ENCODE measurements at regions not wholly inside any gene's neighbourhood (a gene's known extent, or its start where the extent isn't known, plus 50 kb on each side); places are given as distances from the start of the nearest gene placed in this dataset.

DNA sequence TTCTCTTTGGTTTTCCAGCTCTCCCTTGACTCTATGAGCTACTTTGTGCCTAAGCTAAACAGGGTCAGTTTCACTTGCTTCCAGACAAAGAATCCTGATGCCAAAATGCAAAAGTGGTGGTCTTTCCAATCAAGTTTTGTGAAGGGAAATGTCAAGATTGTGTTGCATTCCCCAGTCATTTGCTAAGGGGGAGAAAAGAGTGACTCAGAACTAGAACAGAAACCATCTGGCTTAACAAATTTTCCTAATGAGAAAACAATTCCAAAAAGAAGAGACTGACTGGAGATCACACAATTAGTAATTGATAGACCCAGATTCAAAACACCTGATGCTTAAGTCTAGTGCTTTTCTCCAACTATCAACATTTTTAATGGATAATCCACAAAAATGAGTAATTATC, 235.1 kb upstream of the DIO2 start:
- H3K36me3 ChIP-seq (ENCODE audit: control insufficient read depth, insufficient read depth, low read length, severe bottlenecking): no peaks in the 10 kb centered on the region
- H3K4me1 ChIP-seq (ENCODE audit: control insufficient read depth, insufficient read depth, low read length): no peaks in the 10 kb centered on the region
- H3K27me3 ChIP-seq (replicated peaks; ENCODE audit: control insufficient read depth, insufficient read depth, low read length): no peaks in the 10 kb centered on the region
- no peak overlapping the region for H3K9ac ChIP-seq (ENCODE audit: low read length)
- no peak overlapping the region for H3K4me3 ChIP-seq (ENCODE audit: low read length)
- DNase-seq (ENCODE audit: low read depth): peak; percentile 39
- H3K9me3 ChIP-seq (ENCODE audit: control insufficient read depth, low read length): peaks cover 7% of the 10 kb centered on the region

DNA sequence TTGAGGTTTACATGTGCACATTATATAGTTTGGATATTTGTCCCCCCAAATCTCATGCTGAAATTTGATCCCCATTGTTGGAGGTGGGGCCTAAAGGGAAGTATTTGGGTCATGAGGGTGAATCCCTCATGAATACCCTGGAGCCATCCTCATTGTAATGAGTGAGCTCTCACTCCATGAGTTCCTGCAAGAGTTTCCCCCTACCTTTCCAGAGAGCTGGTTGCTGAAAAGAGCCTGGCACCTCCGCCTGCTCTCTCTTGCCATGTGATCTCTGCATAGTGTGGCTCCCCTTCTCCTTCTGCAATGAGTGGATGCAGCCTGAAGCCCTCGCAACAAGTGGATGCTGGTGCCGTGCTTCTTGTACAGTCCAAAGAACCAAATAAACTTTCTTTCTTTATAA, 234.3 kb upstream of the DIO2 start:
- H3K4me1 ChIP-seq (ENCODE audit: control insufficient read depth, insufficient read depth, low read length): no peaks in the 10 kb centered on the region
- no peaks in the 10 kb centered on the region for H3K36me3 ChIP-seq (ENCODE audit: control insufficient read depth, insufficient read depth, low read length, severe bottlenecking)
- DNase-seq (ENCODE audit: low read depth): no peak
- H3K4me3 ChIP-seq (ENCODE audit: low read length): no peak overlapping the region
- H3K9ac ChIP-seq (ENCODE audit: low read length): no peak overlapping the region
- no peaks in the 10 kb centered on the region for H3K27me3 ChIP-seq (replicated peaks; ENCODE audit: control insufficient read depth, insufficient read depth, low read length)
- H3K9me3 ChIP-seq (ENCODE audit: control insufficient read depth, low read length): peaks cover 3% of the 10 kb centered on the region

GRCh38 chr14:80434574-80435321, 223.4 kb upstream of the DIO2 start:
- Histone ChIP-seq H3K4me3 (ENCODE audit: low read length) (no peak overlapping the region), H3K9me3 (ENCODE audit: control insufficient read depth, low read length) (peaks cover 5% of the 10 kb centered on the region), H3K9ac (ENCODE audit: low read length) (no peak overlapping the region), H3K27me3 (replicated peaks; ENCODE audit: control insufficient read depth, insufficient read depth, low read length) (no peaks in the 10 kb centered on the region), H3K4me1 (ENCODE audit: control insufficient read depth, insufficient read depth, low read length) (no peaks in the 10 kb centered on the region), H3K36me3 (ENCODE audit: control insufficient read depth, insufficient read depth, low read length, severe bottlenecking) (no peaks in the 10 kb centered on the region)
- no peak for DNase-seq (ENCODE audit: low read depth)

- Histone ChIP-seq H3K4me1 (ENCODE audit: control insufficient read depth, insufficient read depth, low read length) (peaks cover 2% of the 10 kb centered on the region), H3K27me3 (replicated peaks; ENCODE audit: control insufficient read depth, insufficient read depth, low read length) (no peaks in the 10 kb centered on the region), H3K9ac (ENCODE audit: low read length) (no peak overlapping the region), H3K36me3 (ENCODE audit: control insufficient read depth, insufficient read depth, low read length, severe bottlenecking) (no peaks in the 10 kb centered on the region), H3K4me3 (ENCODE audit: low read length) (no peak overlapping the region), H3K9me3 (ENCODE audit: control insufficient read depth, low read length) (no peaks in the 10 kb centered on the region)
- no peak for DNase-seq (ENCODE audit: low read depth)
These were observed 222.5 kb upstream of the DIO2 start for GRCh38 chr14:80433811-80434210.

DNA sequence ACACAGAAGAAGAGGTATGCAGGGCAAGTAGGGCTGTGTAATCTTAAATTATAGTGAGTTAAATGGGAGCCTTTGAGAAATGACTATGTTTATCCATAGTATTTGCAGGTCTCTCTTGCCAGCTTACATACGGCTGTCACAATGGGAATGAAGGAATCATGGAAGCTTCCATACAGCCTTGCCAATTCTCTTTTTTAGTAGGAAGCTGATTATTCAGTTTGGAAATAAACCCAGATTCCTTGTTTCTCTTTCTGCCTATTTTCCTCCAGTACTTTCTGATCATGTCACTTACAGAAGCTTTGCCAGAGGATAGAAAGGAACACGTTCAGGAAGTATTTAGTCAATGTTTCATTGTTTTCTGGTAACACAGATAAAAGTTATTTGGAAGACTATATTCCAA, 217.4 kb upstream of the DIO2 start:
- no peaks in the 10 kb centered on the region for H3K36me3 ChIP-seq (ENCODE audit: control insufficient read depth, insufficient read depth, low read length, severe bottlenecking)
- H3K9me3 ChIP-seq (ENCODE audit: control insufficient read depth, low read length): no peaks in the 10 kb centered on the region
- peaks cover 22% of the 10 kb centered on the region for H3K4me1 ChIP-seq (ENCODE audit: control insufficient read depth, insufficient read depth, low read length)
- H3K4me3 ChIP-seq (ENCODE audit: low read length): no peak overlapping the region
- H3K9ac ChIP-seq (ENCODE audit: low read length): no peak overlapping the region
- no peak for DNase-seq (ENCODE audit: low read depth)
- no peaks in the 10 kb centered on the region for H3K27me3 ChIP-seq (replicated peaks; ENCODE audit: control insufficient read depth, insufficient read depth, low read length)

DNA sequence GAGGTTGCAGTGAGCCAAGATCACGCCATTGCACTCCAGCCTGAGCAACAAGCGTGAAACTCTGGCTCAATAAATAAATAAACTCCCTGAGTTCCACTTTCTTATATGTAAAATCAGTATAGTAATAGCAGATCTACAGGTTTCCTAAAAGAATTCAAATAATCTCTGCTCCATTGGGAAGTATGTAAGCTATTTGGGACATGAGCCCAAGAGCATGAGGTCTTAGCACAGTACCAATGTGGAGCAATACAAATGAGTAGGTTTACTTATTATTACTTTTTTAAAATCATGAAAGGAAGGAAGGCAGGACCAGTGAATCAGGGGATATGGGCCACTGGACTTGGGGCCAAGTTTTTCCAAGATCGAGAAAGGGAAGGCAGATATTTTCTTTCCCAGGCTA, 216.9 kb upstream of the DIO2 start:
- Histone ChIP-seq H3K9ac (ENCODE audit: low read length) (no peak overlapping the region), H3K9me3 (ENCODE audit: control insufficient read depth, low read length) (no peaks in the 10 kb centered on the region), H3K4me3 (ENCODE audit: low read length) (no peak overlapping the region), H3K27me3 (replicated peaks; ENCODE audit: control insufficient read depth, insufficient read depth, low read length) (no peaks in the 10 kb centered on the region), H3K36me3 (ENCODE audit: control insufficient read depth, insufficient read depth, low read length, severe bottlenecking) (no peaks in the 10 kb centered on the region), H3K4me1 (ENCODE audit: control insufficient read depth, insufficient read depth, low read length) (peaks cover 22% of the 10 kb centered on the region)
- peak; percentile 34 for DNase-seq (ENCODE audit: low read depth)

GRCh38 chr14:80427101-80427500, 215.8 kb upstream of the DIO2 start:
- no peak overlapping the region for H3K9ac ChIP-seq (ENCODE audit: low read length)
- H3K4me1 ChIP-seq (ENCODE audit: control insufficient read depth, insufficient read depth, low read length): peaks cover 22% of the 10 kb centered on the region
- H3K27me3 ChIP-seq (replicated peaks; ENCODE audit: control insufficient read depth, insufficient read depth, low read length): no peaks in the 10 kb centered on the region
- H3K4me3 ChIP-seq (ENCODE audit: low read length): no peak overlapping the region
- DNase-seq (ENCODE audit: low read depth): no peak
- no peaks in the 10 kb centered on the region for H3K9me3 ChIP-seq (ENCODE audit: control insufficient read depth, low read length)
- no peaks in the 10 kb centered on the region for H3K36me3 ChIP-seq (ENCODE audit: control insufficient read depth, insufficient read depth, low read length, severe bottlenecking)

- no peak overlapping the region for H3K4me3 ChIP-seq (ENCODE audit: low read length)
- H3K36me3 ChIP-seq (ENCODE audit: control insufficient read depth, insufficient read depth, low read length, severe bottlenecking): no peaks in the 10 kb centered on the region
- no peaks in the 10 kb centered on the region for H3K27me3 ChIP-seq (replicated peaks; ENCODE audit: control insufficient read depth, insufficient read depth, low read length)
- H3K9ac ChIP-seq (ENCODE audit: low read length): no peak overlapping the region
- DNase-seq (ENCODE audit: low read depth): peak; percentile 42
- H3K4me1 ChIP-seq (ENCODE audit: control insufficient read depth, insufficient read depth, low read length): peaks cover 22% of the 10 kb centered on the region
- no peaks in the 10 kb centered on the region for H3K9me3 ChIP-seq (ENCODE audit: control insufficient read depth, low read length)
These were observed 215.4 kb upstream of the DIO2 start for GRCh38 chr14:80426683-80427082.

- peaks cover 22% of the 10 kb centered on the region for H3K4me1 ChIP-seq (ENCODE audit: control insufficient read depth, insufficient read depth, low read length)
- H3K36me3 ChIP-seq (ENCODE audit: control insufficient read depth, insufficient read depth, low read length, severe bottlenecking): no peaks in the 10 kb centered on the region
- H3K9ac ChIP-seq (ENCODE audit: low read length): no peak overlapping the region
- no peaks in the 10 kb centered on the region for H3K9me3 ChIP-seq (ENCODE audit: control insufficient read depth, low read length)
- no peaks in the 10 kb centered on the region for H3K27me3 ChIP-seq (replicated peaks; ENCODE audit: control insufficient read depth, insufficient read depth, low read length)
- peak; percentile 80 for DNase-seq (ENCODE audit: low read depth)
- H3K4me3 ChIP-seq (ENCODE audit: low read length): no peak overlapping the region
These were observed 214.4 kb upstream of the DIO2 start for GRCh38 chr14:80425686-80426085.

GRCh38 chr14:80419769-80420168, 208.5 kb upstream of the DIO2 start:
- H3K9me3 ChIP-seq (ENCODE audit: control insufficient read depth, low read length): no peaks in the 10 kb centered on the region
- no peaks in the 10 kb centered on the region for H3K4me1 ChIP-seq (ENCODE audit: control insufficient read depth, insufficient read depth, low read length)
- H3K9ac ChIP-seq (ENCODE audit: low read length): no peak overlapping the region
- no peak overlapping the region for H3K4me3 ChIP-seq (ENCODE audit: low read length)
- DNase-seq (ENCODE audit: low read depth): no peak
- H3K36me3 ChIP-seq (ENCODE audit: control insufficient read depth, insufficient read depth, low read length, severe bottlenecking): no peaks in the 10 kb centered on the region
- no peaks in the 10 kb centered on the region for H3K27me3 ChIP-seq (replicated peaks; ENCODE audit: control insufficient read depth, insufficient read depth, low read length)

DNA sequence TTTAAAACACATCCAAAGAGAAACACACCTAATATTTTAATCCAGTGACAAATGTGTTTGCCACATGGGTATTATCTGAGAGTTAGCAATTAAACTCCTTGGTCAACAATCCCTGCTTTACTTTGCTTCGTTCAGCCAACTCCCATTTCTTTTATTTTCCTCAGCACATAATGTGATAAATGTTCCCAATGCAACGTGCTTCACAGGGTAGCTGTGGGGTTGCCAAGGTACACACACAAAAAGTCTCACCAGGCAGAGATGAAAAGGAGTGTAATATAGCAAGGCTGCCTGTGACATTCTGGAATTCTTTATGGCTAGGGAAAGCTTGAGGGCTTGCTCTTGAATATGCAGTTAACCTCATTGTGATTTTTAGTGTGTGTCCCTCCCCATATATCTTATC, 208.0 kb upstream of the DIO2 start:
- H3K36me3 ChIP-seq (ENCODE audit: control insufficient read depth, insufficient read depth, low read length, severe bottlenecking): no peaks in the 10 kb centered on the region
- no peak overlapping the region for H3K9ac ChIP-seq (ENCODE audit: low read length)
- no peaks in the 10 kb centered on the region for H3K9me3 ChIP-seq (ENCODE audit: control insufficient read depth, low read length)
- H3K27me3 ChIP-seq (replicated peaks; ENCODE audit: control insufficient read depth, insufficient read depth, low read length): no peaks in the 10 kb centered on the region
- H3K4me1 ChIP-seq (ENCODE audit: control insufficient read depth, insufficient read depth, low read length): no peaks in the 10 kb centered on the region
- H3K4me3 ChIP-seq (ENCODE audit: low read length): no peak overlapping the region
- no peak for DNase-seq (ENCODE audit: low read depth)

DNA sequence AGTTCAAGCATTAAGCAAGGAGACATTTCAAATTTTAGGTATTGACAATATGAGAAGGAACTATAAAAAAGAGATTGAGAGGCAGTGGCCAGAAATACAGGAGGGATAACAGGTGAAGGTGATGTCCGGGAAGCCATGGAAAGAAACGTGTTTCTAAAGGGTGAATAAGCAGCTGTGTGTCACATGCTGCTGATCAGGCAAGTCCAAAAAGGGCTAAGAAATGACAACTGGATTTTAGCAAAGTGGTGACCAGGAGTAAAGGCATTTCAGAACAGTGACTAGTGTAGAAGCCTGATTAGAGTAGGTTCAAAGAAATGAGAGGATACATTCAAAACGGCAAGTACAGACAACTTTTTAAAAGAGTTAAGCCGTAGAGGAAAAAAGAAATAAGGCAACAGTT, 204.3 kb upstream of the DIO2 start:
- H3K27me3 ChIP-seq (replicated peaks; ENCODE audit: control insufficient read depth, insufficient read depth, low read length): no peaks in the 10 kb centered on the region
- H3K4me3 ChIP-seq (ENCODE audit: low read length): no peak overlapping the region
- no peak overlapping the region for H3K9ac ChIP-seq (ENCODE audit: low read length)
- no peaks in the 10 kb centered on the region for H3K4me1 ChIP-seq (ENCODE audit: control insufficient read depth, insufficient read depth, low read length)
- H3K9me3 ChIP-seq (ENCODE audit: control insufficient read depth, low read length): no peaks in the 10 kb centered on the region
- no peak for DNase-seq (ENCODE audit: low read depth)
- H3K36me3 ChIP-seq (ENCODE audit: control insufficient read depth, insufficient read depth, low read length, severe bottlenecking): no peaks in the 10 kb centered on the region

Data from adipocyte (in vitro differentiated cells).